ENCODE measurements at regions not wholly inside any gene's neighbourhood (a gene's known extent, or its start where the extent isn't known, plus 50 kb on each side); places are given as distances from the start of the nearest gene placed in this dataset.

DNA sequence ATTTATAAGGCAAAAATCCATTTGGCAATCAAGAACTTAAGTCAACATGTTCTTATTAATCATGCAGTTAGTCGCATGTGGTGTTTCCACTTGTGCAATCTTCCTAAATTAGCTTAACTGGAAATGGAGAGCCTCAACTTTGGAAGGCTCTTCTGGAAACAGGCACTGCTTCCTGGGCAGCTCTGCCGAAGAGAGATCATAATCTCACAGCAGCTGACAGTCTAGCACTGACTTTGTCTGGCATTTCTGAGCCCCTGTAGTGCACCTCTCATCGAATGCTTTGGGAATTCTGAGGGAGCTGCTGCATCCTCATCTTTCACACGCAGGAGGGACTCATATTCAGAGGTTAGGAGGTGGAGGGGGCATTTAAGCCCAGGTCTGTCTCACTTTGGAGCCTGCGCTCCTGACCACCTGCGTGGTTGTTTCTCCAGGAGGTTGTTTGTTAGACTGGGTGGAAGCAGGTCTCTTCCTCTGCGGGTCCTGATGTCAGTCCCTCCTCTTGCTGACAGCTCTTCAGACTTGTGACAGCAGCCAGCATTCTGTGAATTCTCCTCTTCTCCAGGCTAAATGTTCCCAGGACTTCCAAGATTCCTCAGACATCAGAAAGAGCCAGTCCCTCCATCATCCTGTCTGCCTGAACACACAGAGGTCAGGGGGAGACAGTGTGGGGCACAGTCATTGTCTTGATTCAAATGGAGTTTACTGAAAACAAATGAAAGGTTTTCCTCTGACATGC lies 100.4 kb upstream of the GJB6 start:
- H3K9me2 ChIP-seq (replicated peaks; ENCODE audit: insufficient read depth), result no peaks in the 10 kb centered on the region
- no peaks in the 10 kb centered on the region for H3K27me3 ChIP-seq
- TF ChIP-seq EZH2 (IDR thresholded peaks at IDR 0.05; ENCODE audit: borderline replicate concordance) (no peak), EZH2phosphoT487 (IDR thresholded peaks at IDR 0.05; ENCODE audit: low read depth, severe bottlenecking, unreplicated experiment) (no peak)
- TF ChIP-seq, protein P1, sequence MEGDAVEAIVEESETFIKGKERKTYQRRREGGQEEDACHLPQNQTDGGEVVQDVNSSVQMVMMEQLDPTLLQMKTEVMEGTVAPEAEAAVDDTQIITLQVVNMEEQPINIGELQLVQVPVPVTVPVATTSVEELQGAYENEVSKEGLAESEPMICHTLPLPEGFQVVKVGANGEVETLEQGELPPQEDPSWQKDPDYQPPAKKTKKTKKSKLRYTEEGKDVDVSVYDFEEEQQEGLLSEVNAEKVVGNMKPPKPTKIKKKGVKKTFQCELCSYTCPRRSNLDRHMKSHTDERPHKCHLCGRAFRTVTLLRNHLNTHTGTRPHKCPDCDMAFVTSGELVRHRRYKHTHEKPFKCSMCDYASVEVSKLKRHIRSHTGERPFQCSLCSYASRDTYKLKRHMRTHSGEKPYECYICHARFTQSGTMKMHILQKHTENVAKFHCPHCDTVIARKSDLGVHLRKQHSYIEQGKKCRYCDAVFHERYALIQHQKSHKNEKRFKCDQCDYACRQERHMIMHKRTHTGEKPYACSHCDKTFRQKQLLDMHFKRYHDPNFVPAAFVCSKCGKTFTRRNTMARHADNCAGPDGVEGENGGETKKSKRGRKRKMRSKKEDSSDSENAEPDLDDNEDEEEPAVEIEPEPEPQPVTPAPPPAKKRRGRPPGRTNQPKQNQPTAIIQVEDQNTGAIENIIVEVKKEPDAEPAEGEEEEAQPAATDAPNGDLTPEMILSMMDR (IDR thresholded peaks at IDR 0.05; ENCODE audit: poor library complexity), result no peak
- 55% methylated on average over 7 of the region's 7 CpGs for WGBS (ENCODE audit: low lambda C conversion rate, missing lambda C conversion rate)
- no peaks in the 10 kb centered on the region for H3K9me3 ChIP-seq (ENCODE audit: low read depth)
- no peaks in the 10 kb centered on the region for H4K20me1 ChIP-seq (ENCODE audit: insufficient read depth, poor library complexity, severe bottlenecking)
- no peaks in the 10 kb centered on the region for H3K79me2 ChIP-seq
- no peak overlapping the region for H3K4me3 ChIP-seq
- no peak overlapping the region for H3K27ac ChIP-seq
- no peak overlapping the region for H3K4me2 ChIP-seq
- no peak for DNase-seq (ENCODE audit: low spot score)
- no peaks in the 10 kb centered on the region for H3K4me1 ChIP-seq (ENCODE audit: insufficient read depth)
- no peak overlapping the region for H2AFZ ChIP-seq
- H3K36me3 ChIP-seq (replicated peaks; ENCODE audit: insufficient read depth, low read depth), result no peaks in the 10 kb centered on the region

- Histone ChIP-seq H3K36me3 (replicated peaks; ENCODE audit: insufficient read depth, low read depth) (no peaks in the 10 kb centered on the region), H3K27ac (no peak overlapping the region), H3K27me3 (no peaks in the 10 kb centered on the region), H2AFZ (no peak overlapping the region), H3K79me2 (no peaks in the 10 kb centered on the region), H3K4me2 (no peak overlapping the region), H3K9me3 (ENCODE audit: low read depth) (no peaks in the 10 kb centered on the region), H3K9me2 (replicated peaks; ENCODE audit: insufficient read depth) (no peaks in the 10 kb centered on the region), H4K20me1 (ENCODE audit: insufficient read depth, poor library complexity, severe bottlenecking) (no peaks in the 10 kb centered on the region), H3K4me1 (ENCODE audit: insufficient read depth) (no peaks in the 10 kb centered on the region), H3K4me3 (no peak overlapping the region)
- TF ChIP-seq, protein P1 (IDR thresholded peaks at IDR 0.05; ENCODE audit: poor library complexity), result no peak
- TF ChIP-seq EZH2 (IDR thresholded peaks at IDR 0.05; ENCODE audit: borderline replicate concordance), result no peak
- no peak for TF ChIP-seq EZH2phosphoT487 (IDR thresholded peaks at IDR 0.05; ENCODE audit: low read depth, severe bottlenecking, unreplicated experiment)
- DNase-seq (ENCODE audit: low spot score), result no peak
- 79% methylated on average over 7 of the region's 7 CpGs for WGBS (ENCODE audit: low lambda C conversion rate, missing lambda C conversion rate)
Measured at GRCh38 chr13:20331949-20332348, 99.8 kb upstream of the GJB6 start.

DNA sequence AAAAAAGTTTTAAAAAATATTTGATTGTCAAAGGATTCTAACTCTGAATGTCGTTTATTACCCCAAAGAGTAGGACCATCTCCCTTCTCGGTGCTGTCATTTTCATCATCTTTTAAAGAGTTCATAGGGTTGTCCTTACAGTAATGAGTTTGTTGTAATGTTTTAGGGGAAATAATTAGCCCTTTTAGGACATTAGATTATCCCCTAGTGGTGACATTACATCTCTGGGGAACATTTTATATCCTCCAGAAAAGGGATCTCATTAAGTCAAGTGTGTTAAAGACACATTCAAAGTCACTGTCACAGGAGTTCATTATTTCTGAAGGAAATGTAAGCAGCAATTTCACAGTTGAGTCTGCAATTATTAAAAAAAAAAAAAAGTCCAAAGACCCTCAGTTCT lies 99.3 kb upstream of the GJB6 start:
- no peak overlapping the region for H3K4me2 ChIP-seq
- no peak for DNase-seq (ENCODE audit: low spot score)
- no peaks in the 10 kb centered on the region for H3K4me1 ChIP-seq (ENCODE audit: insufficient read depth)
- 85% methylated on average over 2 of the region's 2 CpGs for WGBS (ENCODE audit: low lambda C conversion rate, missing lambda C conversion rate)
- TF ChIP-seq EZH2 (IDR thresholded peaks at IDR 0.05; ENCODE audit: borderline replicate concordance) (no peak), EZH2phosphoT487 (IDR thresholded peaks at IDR 0.05; ENCODE audit: low read depth, severe bottlenecking, unreplicated experiment) (no peak)
- TF ChIP-seq, protein P1 (IDR thresholded peaks at IDR 0.05; ENCODE audit: poor library complexity), result no peak
- H3K79me2 ChIP-seq, result no peaks in the 10 kb centered on the region
- H4K20me1 ChIP-seq (ENCODE audit: insufficient read depth, poor library complexity, severe bottlenecking), result no peaks in the 10 kb centered on the region
- no peak overlapping the region for H3K4me3 ChIP-seq
- no peaks in the 10 kb centered on the region for H3K27me3 ChIP-seq
- H3K36me3 ChIP-seq (replicated peaks; ENCODE audit: insufficient read depth, low read depth), result no peaks in the 10 kb centered on the region
- no peak overlapping the region for H2AFZ ChIP-seq
- no peaks in the 10 kb centered on the region for H3K9me2 ChIP-seq (replicated peaks; ENCODE audit: insufficient read depth)
- H3K27ac ChIP-seq, result no peak overlapping the region
- no peaks in the 10 kb centered on the region for H3K9me3 ChIP-seq (ENCODE audit: low read depth)

Data from hepatocyte (in vitro differentiated cells).